GM12864 (cell line): ENCODE measurements at regions not wholly inside any gene's neighbourhood (a gene's known extent, or its start where the extent isn't known, plus 50 kb on each side); places are given as distances from the start of the nearest gene placed in this dataset.
"Not testable (repeated sequence)": the region's sequence is repeated elsewhere in the genome, so short reads cannot be mapped to it uniquely, and the experiment has no call there.

ENCODE experiments used
- DNase-seq: peaks from one replicate; pipeline ENCODE4 v3.0.0-alpha.2; 2011; ENCODE audit warnings: low read depth
- H3K4me3 ChIP-seq: 2 replicates; pipeline ENCODE4 v1.5.1; 2011; ENCODE audit warnings: mild to moderate bottlenecking, low read depth, low read length, control low read depth
- TF ChIP-seq, protein P1 (sequence below): IDR thresholded peaks from 2 replicates; pipeline ENCODE4 v1.5.1; 2011; ENCODE audit warnings: low read depth, mild to moderate bottlenecking, moderate library complexity, low read length, control low read depth, inconsistent platforms; ENCODE audit errors: missing control alignments

DNA sequence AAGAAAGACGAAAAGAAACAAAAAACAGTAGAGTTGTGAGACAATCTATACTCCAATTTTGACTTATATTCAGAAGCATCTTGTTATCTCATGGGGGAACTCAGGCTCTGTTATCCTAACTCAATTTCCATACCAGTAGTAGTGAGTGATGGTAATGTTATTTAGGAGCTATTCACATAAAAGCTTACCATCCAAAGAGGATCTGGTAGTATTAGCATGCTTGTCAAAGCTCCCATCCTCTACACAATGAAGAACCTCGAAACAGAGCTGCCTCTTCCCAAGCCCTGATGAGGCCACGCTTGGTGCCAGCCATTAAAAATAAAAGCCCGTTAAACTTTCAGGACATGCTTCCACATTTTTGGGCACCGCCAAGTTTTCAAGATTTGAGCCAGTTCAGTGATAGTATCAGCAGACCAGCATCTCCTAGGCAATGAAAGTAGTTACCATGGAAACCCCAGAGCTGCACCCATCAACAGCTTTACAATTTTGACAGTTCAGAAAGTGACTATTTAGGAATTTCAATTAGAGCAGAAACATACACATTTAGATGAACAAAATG lies 173.3 kb downstream of the CD83 start:
- H3K4me3 ChIP-seq: no peak overlapping the region
- DNase-seq: no peak
- TF ChIP-seq, protein P1, sequence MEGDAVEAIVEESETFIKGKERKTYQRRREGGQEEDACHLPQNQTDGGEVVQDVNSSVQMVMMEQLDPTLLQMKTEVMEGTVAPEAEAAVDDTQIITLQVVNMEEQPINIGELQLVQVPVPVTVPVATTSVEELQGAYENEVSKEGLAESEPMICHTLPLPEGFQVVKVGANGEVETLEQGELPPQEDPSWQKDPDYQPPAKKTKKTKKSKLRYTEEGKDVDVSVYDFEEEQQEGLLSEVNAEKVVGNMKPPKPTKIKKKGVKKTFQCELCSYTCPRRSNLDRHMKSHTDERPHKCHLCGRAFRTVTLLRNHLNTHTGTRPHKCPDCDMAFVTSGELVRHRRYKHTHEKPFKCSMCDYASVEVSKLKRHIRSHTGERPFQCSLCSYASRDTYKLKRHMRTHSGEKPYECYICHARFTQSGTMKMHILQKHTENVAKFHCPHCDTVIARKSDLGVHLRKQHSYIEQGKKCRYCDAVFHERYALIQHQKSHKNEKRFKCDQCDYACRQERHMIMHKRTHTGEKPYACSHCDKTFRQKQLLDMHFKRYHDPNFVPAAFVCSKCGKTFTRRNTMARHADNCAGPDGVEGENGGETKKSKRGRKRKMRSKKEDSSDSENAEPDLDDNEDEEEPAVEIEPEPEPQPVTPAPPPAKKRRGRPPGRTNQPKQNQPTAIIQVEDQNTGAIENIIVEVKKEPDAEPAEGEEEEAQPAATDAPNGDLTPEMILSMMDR: no peak

DNA sequence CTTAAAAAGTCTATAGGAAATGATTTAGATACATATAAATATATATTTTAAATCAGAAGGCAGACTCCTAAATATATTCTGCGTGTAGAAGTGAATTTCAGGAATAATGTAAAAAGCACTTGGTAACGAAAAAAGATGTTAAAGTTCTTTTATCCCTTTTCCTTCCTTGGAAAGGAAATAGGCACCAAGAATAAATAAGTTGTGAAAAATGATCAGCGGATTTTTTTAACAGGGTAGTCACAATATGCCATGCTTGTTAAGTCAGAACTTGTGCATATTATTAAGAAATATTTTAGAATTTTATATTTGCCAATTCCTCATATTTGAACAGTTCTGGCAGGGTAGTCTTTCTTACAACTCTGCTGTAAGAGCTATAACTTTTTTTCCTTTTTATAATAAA lies 173.8 kb downstream of the CD83 start:
- DNase-seq: no peak
- H3K4me3 ChIP-seq: no peak overlapping the region
- TF ChIP-seq, protein P1: no peak

DNA sequence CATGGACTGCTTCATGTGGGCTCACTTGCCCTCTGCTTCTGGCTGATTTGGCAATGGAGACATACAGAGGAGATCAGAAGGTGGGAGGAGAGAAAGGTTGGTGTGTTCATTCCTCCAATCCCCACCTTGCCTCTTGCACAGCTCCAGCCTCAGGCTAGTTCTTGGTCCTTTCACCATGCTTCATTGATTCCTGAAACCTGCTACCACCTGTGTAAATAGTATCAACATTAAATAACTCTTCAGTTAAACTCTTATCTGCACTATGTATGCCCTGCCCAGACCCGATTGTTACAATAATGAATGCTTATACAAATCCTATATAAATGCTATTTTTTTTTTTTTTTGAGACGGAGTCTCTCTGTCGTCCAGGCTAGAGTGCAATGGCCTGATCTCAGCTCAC lies 174.5 kb downstream of the CD83 start:
- no peak overlapping the region for H3K4me3 ChIP-seq
- DNase-seq: no peak

DNA sequence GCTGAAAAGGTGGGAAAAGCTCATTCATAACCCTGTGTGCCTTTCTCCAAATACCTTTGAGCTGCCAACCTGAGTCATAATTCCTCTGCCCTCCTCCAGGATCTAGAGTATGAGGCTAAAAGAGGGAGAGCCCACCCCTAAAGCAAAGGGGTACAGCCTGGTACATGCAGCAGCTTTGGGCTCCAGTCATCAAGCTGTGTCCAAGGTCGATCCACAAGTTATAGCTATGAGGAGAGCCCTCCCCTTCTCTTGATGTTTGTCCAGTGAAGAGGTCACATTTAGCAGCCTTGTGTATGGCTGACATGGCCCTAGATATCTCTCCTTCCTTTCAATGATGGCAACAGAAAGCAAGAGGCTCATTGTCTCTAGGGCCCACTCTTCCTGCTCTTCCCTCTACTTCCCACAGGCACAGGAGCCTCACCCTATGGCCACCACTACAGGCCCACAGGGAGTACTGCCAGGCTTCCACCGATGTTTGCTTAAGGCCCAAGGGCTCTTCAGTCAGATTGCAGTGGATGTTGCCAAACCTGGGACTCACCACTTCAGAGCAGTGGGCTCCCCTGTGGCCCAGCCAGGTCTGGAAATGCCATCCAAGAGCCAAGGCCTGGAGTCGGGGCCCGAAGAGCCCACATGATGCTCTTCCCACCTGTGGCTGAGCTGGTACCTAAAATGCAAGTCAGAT lies 176.8 kb downstream of the CD83 start:
- no peak for DNase-seq
- H3K4me3 ChIP-seq: no peak overlapping the region
- TF ChIP-seq, protein P1: no peak

More for the DNA sequence above, 174.5 kb downstream of the CD83 start:
- TF ChIP-seq, protein P1: no peak

DNA sequence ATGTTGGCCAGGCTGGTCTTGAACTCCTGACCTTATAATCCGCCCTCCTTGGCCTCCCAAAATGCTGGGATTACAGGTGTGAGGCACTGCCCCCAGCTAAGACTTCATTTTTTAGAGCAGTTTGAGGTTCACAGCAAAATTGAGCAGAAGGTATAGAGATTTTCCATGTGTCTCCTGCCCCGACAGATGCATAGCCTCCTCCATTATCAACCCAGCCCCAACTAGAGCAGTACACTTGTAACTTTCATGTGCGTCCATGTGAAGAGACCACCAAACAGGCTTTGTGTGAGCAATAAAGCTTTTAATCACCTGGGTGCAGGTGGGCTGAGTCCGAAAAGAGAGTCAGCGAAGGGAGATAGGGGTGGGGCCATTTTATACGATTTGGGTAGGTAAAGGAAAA lies 179.1 kb downstream of the CD83 start:
- DNase-seq, H3K4me3 ChIP-seq: not testable (repeated sequence)

DNA sequence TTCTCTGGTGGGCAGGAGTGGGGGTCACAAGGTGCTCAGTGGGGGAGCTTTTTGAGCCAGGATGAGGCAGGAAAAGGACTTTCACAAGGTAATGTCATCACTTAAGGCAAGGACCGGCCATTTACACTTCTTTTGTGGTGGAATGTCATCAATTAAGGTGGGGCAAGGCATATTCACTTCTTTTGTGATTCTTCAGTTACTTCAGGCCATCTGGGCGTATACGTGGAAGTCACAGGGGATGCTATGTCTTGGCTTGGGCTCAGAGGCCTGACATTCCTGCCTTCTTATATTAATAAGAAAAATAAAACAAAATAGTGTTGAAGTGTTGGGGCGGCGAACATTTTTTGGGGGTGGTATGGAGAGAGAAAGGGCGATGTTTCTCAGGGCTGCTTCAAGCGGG lies 179.5 kb downstream of the CD83 start:
- H3K4me3 ChIP-seq, DNase-seq: not testable (repeated sequence)

DNA sequence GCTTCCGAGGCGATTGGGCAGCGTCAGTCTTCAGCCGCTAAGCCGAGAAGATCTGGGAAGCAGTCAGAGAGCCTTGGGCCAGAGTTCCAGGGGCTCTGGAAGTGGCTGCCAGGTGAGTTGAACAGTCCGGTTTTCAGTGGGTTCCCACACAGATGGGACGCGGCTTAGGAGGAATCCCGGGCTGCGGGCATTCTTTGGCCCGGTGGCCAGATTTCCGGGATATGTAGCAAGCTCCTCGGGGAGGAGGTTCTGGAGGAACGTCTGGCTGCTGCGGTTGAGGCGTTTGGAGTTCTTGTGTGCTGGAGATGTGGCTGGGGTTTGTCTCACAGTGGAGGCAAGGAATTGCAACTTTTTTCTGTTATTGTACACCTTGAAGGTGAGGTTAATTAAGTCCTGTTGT lies 182.6 kb downstream of the CD83 start:
- DNase-seq, H3K4me3 ChIP-seq: not testable (repeated sequence)

DNA sequence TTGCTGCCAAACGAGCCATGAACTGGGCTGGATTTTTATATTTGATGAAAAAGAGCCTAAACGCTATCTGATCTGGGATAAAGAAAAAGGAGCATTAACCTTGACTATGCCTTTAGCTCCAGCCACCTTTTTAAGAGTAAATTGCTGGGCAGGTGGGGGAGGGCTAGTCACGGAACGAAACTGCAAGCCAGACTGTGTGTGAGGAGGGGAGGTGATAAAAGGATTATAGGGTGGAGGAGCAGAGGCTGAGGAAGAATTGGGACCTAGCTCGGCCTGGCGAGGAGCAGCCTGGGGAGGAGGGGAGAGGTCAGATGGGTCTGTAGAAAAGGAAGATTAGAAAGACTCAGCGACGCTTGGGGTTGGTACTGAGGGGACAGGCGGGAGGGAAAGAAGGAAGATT lies 183.1 kb downstream of the CD83 start:
- H3K4me3 ChIP-seq, DNase-seq: not testable (repeated sequence)

DNA sequence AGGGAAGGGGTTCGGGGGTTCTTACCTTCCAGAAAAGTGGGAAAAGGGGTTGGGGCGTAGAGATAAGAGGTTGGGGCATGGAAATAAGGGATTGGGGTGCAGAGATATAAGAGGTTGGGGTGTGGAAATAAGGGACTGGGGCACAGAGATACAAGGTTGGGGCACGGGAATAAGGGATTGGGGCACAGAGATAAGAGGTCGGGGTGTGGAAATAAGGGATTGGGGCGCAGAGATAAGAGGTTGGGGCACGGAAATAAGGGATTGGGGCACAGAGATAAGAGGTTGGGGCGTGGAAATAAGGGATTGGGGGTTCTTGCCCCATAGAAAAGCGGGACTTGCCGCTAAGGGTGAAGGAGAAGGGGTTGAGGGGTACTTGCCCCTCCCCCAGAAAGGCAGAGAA lies 183.9 kb downstream of the CD83 start:
- H3K4me3 ChIP-seq, DNase-seq: not testable (repeated sequence)

DNA sequence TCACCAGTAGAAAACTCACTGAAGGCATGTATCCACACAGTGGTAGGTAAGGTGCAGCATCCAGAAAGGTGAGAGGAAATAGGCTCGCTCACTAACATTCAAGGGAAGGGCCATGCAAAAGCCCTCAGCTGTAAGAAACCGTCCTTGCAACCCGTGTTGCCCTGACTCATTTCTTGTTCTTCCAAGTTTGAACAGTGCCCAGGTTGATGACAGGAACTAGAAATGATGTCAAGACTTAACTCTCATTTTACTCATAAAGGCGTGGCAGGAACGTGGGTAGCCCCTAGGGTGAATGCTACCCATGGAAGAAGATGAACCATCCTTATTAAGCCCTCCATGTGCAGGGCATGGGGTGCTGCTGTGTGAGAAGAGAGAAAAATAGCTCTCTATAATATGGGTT lies 187.6 kb downstream of the CD83 start:
- no peak overlapping the region for H3K4me3 ChIP-seq
- no peak for DNase-seq
- TF ChIP-seq, protein P1: no peak
